ENCODE measurements at regions not wholly inside any gene's neighbourhood (a gene's known extent, or its start where the extent isn't known, plus 50 kb on each side); places are given as distances from the start of the nearest gene placed in this dataset.

- WGBS (ENCODE audit: insufficient coverage, insufficient replicate concordance, low lambda C conversion rate, missing lambda C conversion rate): 54% methylated on average over 12 of the region's 12 CpGs
- Histone ChIP-seq H2AFZ (ENCODE audit: control insufficient read depth, low read depth, low read length) (no peak overlapping the region), H3K27me3 (replicated peaks in 1 of 2; ENCODE audit: control insufficient read depth in 2 of 2, insufficient read depth in 2 of 2, low read length in 1 of 2) (no peaks in the 10 kb centered on the region), H4K20me1 (ENCODE audit: control insufficient read depth, insufficient read depth) (no peaks in the 10 kb centered on the region), H3K36me3 (ENCODE audit: control insufficient read depth in 2 of 2, insufficient read depth in 2 of 2, low read length in 1 of 2) (no peaks in the 10 kb centered on the region), H3K4me2 (ENCODE audit: control insufficient read depth, insufficient read depth) (no peak overlapping the region), H3K27ac (ENCODE audit: control insufficient read depth, insufficient read depth) (no peak overlapping the region), H3K9me3 (replicated peaks; ENCODE audit: control insufficient read depth, insufficient read depth, low read length) (no peaks in the 10 kb centered on the region), H3K4me1 (ENCODE audit: control insufficient read depth, insufficient read depth, low read length) (no peaks in the 10 kb centered on the region), H3K79me2 (ENCODE audit: control insufficient read depth, insufficient read depth, low read length) (no peaks in the 10 kb centered on the region), H3K9ac (ENCODE audit: control insufficient read depth, insufficient read depth, low read length) (no peak overlapping the region), H3K4me3 (no peak overlapping the region)
- BruUV-seq (replicated peaks): no TSS peak
- ChIA-PET CTCF (no interaction called here), SMC1A (ENCODE audit: uncharacterized antibody, unreplicated experiment) (no interaction called here), RAD21 (ENCODE audit: unreplicated experiment) (no interaction called here), POLR2A (no interaction called here)
- intact Hi-C loops (cut with micrococcal nuclease; ENCODE audit: unreplicated experiment): no loop called here
- in situ Hi-C loops (cut with MboI): no loop called here
- no peak for FAIRE-seq
- no peak for DNase-seq (ENCODE audit: low read depth, low spot score)
- ATAC-seq: no peak
- no peak for TF ChIP-seq RFX5 (IDR thresholded peaks at IDR 0.05; ENCODE audit: low read depth, low read length)
- TF ChIP-seq ETV6 (conservative IDR thresholded peaks at IDR 0.05 in 1 of 2, IDR thresholded peaks at IDR 0.05 in 1 of 2; ENCODE audit: borderline replicate concordance in 1 of 2, low read depth in 1 of 2): no peak
- no peak for TF ChIP-seq NFXL1 (IDR thresholded peaks at IDR 0.05; ENCODE audit: borderline replicate concordance)
- TF ChIP-seq PML (IDR thresholded peaks at IDR 0.05; ENCODE audit: low read length): no peak
- TF ChIP-seq RAD51 (IDR thresholded peaks at IDR 0.05): no peak
- TF ChIP-seq ASH2L (IDR thresholded peaks at IDR 0.05; ENCODE audit: borderline replicate concordance, low read depth): no peak
- no peak for TF ChIP-seq CHD2 (IDR thresholded peaks at IDR 0.05; ENCODE audit: borderline replicate concordance, low read depth, low read length)
- TF ChIP-seq BRCA1 (IDR thresholded peaks at IDR 0.05; ENCODE audit: low read depth, low read length): no peak
- TF ChIP-seq CEBPB (IDR thresholded peaks at IDR 0.05; ENCODE audit: borderline replicate concordance in 1 of 2, low read depth in 2 of 2, low read length in 2 of 2): no peak
- no peak for TF ChIP-seq PAX5 (IDR thresholded peaks at IDR 0.05; ENCODE audit: borderline replicate concordance, low read depth, low read length)
Measured at GRCh38 chr12:15037091-15037687, 64.3 kb downstream of the PDE6H start.
